SU-DHL-6 (cell line): ENCODE measurements at regions not wholly inside any gene's neighbourhood (a gene's known extent, or its start where the extent isn't known, plus 50 kb on each side); places are given as distances from the start of the nearest gene placed in this dataset.

Experiments
- H2AFZ ChIP-seq: fragments of 200-600 bp; sonication (generic); 2 replicates; pipeline ENCODE4 v1.6.1; 2014; ENCODE audit warnings: low read depth, mild to moderate bottlenecking, moderate library complexity, mixed read lengths, antibody characterized with exemption, low read length; ENCODE audit not compliant: severe bottlenecking
- H3F3A ChIP-seq: fragments of 200-600 bp; shearing (Covaris generic); 2 replicates; pipeline ENCODE4 v1.6.0; 2016; ENCODE audit warnings: antibody characterized with exemption, mild to moderate bottlenecking; ENCODE audit not compliant: insufficient read depth
- H3K27ac ChIP-seq: fragments of 200-600 bp; sonication (generic); 2 replicates; pipeline ENCODE4 v1.5.1; 2016; ENCODE audit warnings: low read depth, mild to moderate bottlenecking, low read length, moderate library complexity, mixed read lengths
- H3K27me3 ChIP-seq: fragments of 200-600 bp; sonication (generic), shearing (Covaris generic); 2 replicates; pipeline ENCODE4 v1.6.0; 2014; ENCODE audit warnings: mild to moderate bottlenecking, low read length
- H3K36me3 ChIP-seq: fragments of 200-600 bp; sonication (generic); 2 replicates; pipeline ENCODE4 v1.6.1; 2014; ENCODE audit warnings: mild to moderate bottlenecking, low read length, mixed read lengths
- H3K4me2 ChIP-seq: fragments of 300-600, 200-600 bp; shearing (Covaris generic), sonication (generic); 2 replicates; pipeline ENCODE4 v1.6.0; 2014; ENCODE audit warnings: low read length, low read depth, mild to moderate bottlenecking; ENCODE audit not compliant: poor library complexity, severe bottlenecking
- H3K4me3 ChIP-seq: fragments of 200-600 bp; sonication (generic); 2 replicates; pipeline ENCODE4 v1.5.1; 2014; ENCODE audit warnings: antibody characterized with exemption, low read length, mild to moderate bottlenecking, mixed read lengths; ENCODE audit not compliant: insufficient read depth, poor library complexity, severe bottlenecking
- H3K79me2 ChIP-seq: fragments of 200-600 bp; sonication (generic); 2 replicates; pipeline ENCODE4 v1.6.1; 2014; ENCODE audit warnings: mild to moderate bottlenecking, low read length, moderate library complexity; ENCODE audit not compliant: insufficient read depth
- H3K9ac ChIP-seq: fragments of 200-600 bp; sonication (generic); 2 replicates; pipeline ENCODE4 v1.7.0; 2014; ENCODE audit warnings: mild to moderate bottlenecking, low read length
- H3K9me2 ChIP-seq: fragments of 200-600 bp; sonication (generic); replicated peaks from 2 replicates; pipeline ENCODE4 v1.6.1; 2014; ENCODE audit warnings: low read length; ENCODE audit not compliant: insufficient read depth
- H3K9me3 ChIP-seq: fragments of 200-600 bp; sonication (generic); 2 replicates; pipeline ENCODE4 v1.6.1; 2014; ENCODE audit warnings: low read length, mixed read lengths; ENCODE audit not compliant: insufficient read depth
- H4K20me1 ChIP-seq: fragments of 200-600 bp; sonication (generic); 2 replicates; pipeline ENCODE4 v1.6.1; 2014; ENCODE audit warnings: low read depth, mild to moderate bottlenecking, antibody characterized with exemption, low read length, moderate library complexity, mixed read lengths
- CTCF ChIP-seq: fragments of 200-600 bp; sonication (generic); IDR thresholded peaks from one replicate; pipeline ENCODE4 v1.5.1; 2017; ENCODE audit warnings: antibody characterized with exemption, mild to moderate bottlenecking, low read length, moderate library complexity; ENCODE audit not compliant: insufficient read depth, poor library complexity, severe bottlenecking
- EZH2phosphoT487 ChIP-seq: fragments of 200-600 bp; sonication (generic), shearing (Covaris generic); conservative IDR thresholded peaks from 2 replicates; pipeline ENCODE4 v1.6.1; 2018; ENCODE audit warnings: mild to moderate bottlenecking, antibody characterized with exemption, low read length, moderate library complexity, mixed read lengths

- H4K20me1 ChIP-seq, result no peaks in the 10 kb centered on the region
- TF ChIP-seq EZH2phosphoT487 (no peak), CTCF (no peak)
- H3K79me2 ChIP-seq, result no peaks in the 10 kb centered on the region
- H3K27me3 ChIP-seq, result no peaks in the 10 kb centered on the region
- no peak overlapping the region for H3K4me2 ChIP-seq
- no peaks in the 10 kb centered on the region; the same call in 1 of the 2 replicates for H3K9me2 ChIP-seq
- H3K4me3 ChIP-seq, result no peak overlapping the region
- no peak overlapping the region for H2AFZ ChIP-seq
- H3K36me3 ChIP-seq, result no peaks in the 10 kb centered on the region
- no peaks in the 10 kb centered on the region for H3K9me3 ChIP-seq
- no peaks in the 10 kb centered on the region for H3F3A ChIP-seq
- no peak overlapping the region for H3K9ac ChIP-seq
- H3K27ac ChIP-seq, result no peak overlapping the region
These were observed 383.6 kb downstream of the COL11A1 start for GRCh38 chr1:102724741-102725140.

GRCh38 chr1:102715150-102715549, 393.2 kb downstream of the COL11A1 start:
- no peaks in the 10 kb centered on the region for H3K27me3 ChIP-seq
- H3K9ac ChIP-seq, result no peak overlapping the region
- no peaks in the 10 kb centered on the region for H4K20me1 ChIP-seq
- TF ChIP-seq EZH2phosphoT487 (no peak), CTCF (no peak)
- H3K9me3 ChIP-seq, result no peaks in the 10 kb centered on the region
- H3K79me2 ChIP-seq, result no peaks in the 10 kb centered on the region
- no peak overlapping the region for H3K27ac ChIP-seq
- H2AFZ ChIP-seq, result no peak overlapping the region
- no peaks in the 10 kb centered on the region for H3K36me3 ChIP-seq
- no peak overlapping the region for H3K4me3 ChIP-seq
- H3F3A ChIP-seq, result no peaks in the 10 kb centered on the region
- H3K4me2 ChIP-seq, result no peak overlapping the region
- no peaks in the 10 kb centered on the region for H3K9me2 ChIP-seq

- H3K27ac ChIP-seq, result no peak overlapping the region
- no peaks in the 10 kb centered on the region for H3K79me2 ChIP-seq
- no peaks in the 10 kb centered on the region for H4K20me1 ChIP-seq
- no peak overlapping the region for H3K4me2 ChIP-seq
- no peak overlapping the region for H3K4me3 ChIP-seq
- no peaks in the 10 kb centered on the region for H3K9me3 ChIP-seq
- H2AFZ ChIP-seq, result no peak overlapping the region
- TF ChIP-seq CTCF, result no peak
- TF ChIP-seq EZH2phosphoT487, result no peak
- H3F3A ChIP-seq, result no peaks in the 10 kb centered on the region
- H3K27me3 ChIP-seq, result no peaks in the 10 kb centered on the region
- no peak overlapping the region for H3K9ac ChIP-seq
- no peaks in the 10 kb centered on the region for H3K36me3 ChIP-seq
- H3K9me2 ChIP-seq, result no peaks in the 10 kb centered on the region
These were observed 408.8 kb downstream of the COL11A1 start for GRCh38 chr1:102699524-102699923.

- TF ChIP-seq CTCF (no peak), EZH2phosphoT487 (no peak)
- Histone ChIP-seq H3K4me2 (no peak overlapping the region), H3K36me3 (no peaks in the 10 kb centered on the region), H3K9ac (no peak overlapping the region), H3K9me2 (no peaks in the 10 kb centered on the region), H3K27me3 (no peaks in the 10 kb centered on the region), H3K4me3 (no peak overlapping the region), H2AFZ (no peak overlapping the region), H3F3A (no peaks in the 10 kb centered on the region), H4K20me1 (no peaks in the 10 kb centered on the region), H3K79me2 (no peaks in the 10 kb centered on the region), H3K27ac (no peak overlapping the region), H3K9me3 (no peaks in the 10 kb centered on the region)
These were observed 415.0 kb downstream of the COL11A1 start for GRCh38 chr1:102693345-102693744.
